ENCODE measurements at regions not wholly inside any gene's neighbourhood (a gene's known extent, or its start where the extent isn't known, plus 50 kb on each side); places are given as distances from the start of the nearest gene placed in this dataset.

GRCh38 chr2:120572226-120572625, 163.4 kb upstream of the GLI2 start:
- TF ChIP-seq CTCF (IDR thresholded peaks at IDR 0.05) (no peak), POLR2A (IDR thresholded peaks at IDR 0.05) (no peak)
